ENCODE measurements at regions not wholly inside any gene's neighbourhood (a gene's known extent, or its start where the extent isn't known, plus 50 kb on each side); places are given as distances from the start of the nearest gene placed in this dataset.

DNA sequence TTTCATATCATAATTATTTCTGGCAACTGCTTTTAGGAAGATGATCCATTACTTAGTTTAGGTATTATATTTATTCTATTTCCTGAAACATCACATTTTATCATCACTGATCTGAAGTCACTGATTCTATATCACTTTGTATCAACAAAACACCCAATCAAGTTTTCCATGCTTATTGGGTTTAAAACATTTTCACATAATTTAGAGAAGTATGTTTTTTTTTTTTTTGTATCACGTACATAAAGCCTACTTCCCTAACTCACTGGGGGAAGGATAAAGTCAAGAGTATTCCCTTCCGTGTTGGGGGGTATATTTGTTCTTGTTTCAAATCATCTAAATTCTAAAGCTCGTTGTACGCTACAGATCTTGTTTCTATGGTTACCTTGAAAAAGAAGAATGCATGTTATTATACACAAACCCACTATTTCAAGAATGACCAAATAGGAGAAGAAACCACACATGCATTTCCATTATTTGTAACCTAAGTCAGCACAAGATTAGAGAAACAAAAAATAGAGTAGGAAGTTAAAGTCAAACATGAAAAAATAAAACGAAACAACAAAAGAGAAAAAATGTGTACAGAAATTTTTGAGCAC, 637.2 kb upstream of the MIR17HG start:
- H3K4me3 ChIP-seq (ENCODE audit: low read depth, low read length) = no peak overlapping the region
- DNase-seq (ENCODE audit: low read depth, low spot score) = peak; percentile 41
- in situ Hi-C loops (cut with HindIII; ENCODE audit: low sequenced_read_pairs) = no loop called here
- TF ChIP-seq, protein P1, sequence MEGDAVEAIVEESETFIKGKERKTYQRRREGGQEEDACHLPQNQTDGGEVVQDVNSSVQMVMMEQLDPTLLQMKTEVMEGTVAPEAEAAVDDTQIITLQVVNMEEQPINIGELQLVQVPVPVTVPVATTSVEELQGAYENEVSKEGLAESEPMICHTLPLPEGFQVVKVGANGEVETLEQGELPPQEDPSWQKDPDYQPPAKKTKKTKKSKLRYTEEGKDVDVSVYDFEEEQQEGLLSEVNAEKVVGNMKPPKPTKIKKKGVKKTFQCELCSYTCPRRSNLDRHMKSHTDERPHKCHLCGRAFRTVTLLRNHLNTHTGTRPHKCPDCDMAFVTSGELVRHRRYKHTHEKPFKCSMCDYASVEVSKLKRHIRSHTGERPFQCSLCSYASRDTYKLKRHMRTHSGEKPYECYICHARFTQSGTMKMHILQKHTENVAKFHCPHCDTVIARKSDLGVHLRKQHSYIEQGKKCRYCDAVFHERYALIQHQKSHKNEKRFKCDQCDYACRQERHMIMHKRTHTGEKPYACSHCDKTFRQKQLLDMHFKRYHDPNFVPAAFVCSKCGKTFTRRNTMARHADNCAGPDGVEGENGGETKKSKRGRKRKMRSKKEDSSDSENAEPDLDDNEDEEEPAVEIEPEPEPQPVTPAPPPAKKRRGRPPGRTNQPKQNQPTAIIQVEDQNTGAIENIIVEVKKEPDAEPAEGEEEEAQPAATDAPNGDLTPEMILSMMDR (IDR thresholded peaks at IDR 0.05; ENCODE audit: low read depth, low read length) = no peak

GRCh38 chr13:90713441-90714133, 633.9 kb upstream of the MIR17HG start:
- TF ChIP-seq, protein P1 (IDR thresholded peaks at IDR 0.05; ENCODE audit: low read depth, low read length) = no peak
- in situ Hi-C loops (cut with HindIII; ENCODE audit: low sequenced_read_pairs) = no loop called here
- H3K4me3 ChIP-seq (ENCODE audit: low read depth, low read length) = no peak overlapping the region
- no peak for DNase-seq (ENCODE audit: low read depth, low spot score)

DNA sequence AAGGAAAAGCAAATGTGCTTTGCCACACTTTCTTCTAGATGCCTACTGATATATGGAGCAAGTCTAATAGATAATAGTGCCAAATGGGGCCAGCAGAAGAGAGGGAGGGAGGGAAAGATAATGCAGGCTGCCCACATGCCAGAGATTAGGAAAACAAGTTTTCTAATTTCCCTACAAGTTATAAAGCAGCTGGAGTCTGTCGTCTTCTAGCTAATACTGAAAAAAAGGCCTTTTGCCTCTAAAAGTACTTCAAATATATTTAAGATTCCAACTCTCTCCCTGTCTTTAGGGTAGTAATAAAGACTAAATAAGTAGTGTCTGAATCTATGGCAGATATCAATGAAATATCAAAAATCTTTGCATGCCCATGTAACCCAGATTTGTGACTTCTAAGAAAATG, 632.0 kb upstream of the MIR17HG start:
- no peak for DNase-seq (ENCODE audit: low read depth, low spot score)
- TF ChIP-seq, protein P1 (IDR thresholded peaks at IDR 0.05; ENCODE audit: low read depth, low read length) = no peak
- in situ Hi-C loops (cut with HindIII; ENCODE audit: low sequenced_read_pairs) = no loop called here
- H3K4me3 ChIP-seq (ENCODE audit: low read depth, low read length) = no peak overlapping the region

DNA sequence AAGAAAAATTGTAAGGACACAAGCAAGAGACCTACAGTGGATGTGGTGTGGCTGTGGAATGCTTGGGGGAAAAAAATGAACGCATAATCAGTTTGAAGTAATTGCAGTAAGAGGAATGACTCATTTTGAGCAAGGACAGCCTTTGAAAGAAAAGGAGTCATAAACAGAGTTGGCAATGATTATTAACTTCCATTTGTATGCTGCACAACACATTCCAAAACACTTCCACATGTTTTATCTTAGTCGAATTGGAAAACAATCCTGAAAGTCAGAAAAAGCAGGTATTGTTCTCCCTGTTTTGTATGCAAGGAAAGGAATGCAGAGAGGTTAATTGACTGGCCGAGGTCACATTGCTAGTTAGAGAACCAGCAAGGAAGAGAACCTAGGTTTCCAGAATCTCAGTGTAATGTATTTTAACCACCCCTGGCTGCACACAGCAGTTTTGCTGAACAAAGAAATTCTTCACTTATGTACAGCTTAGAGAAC, 630.0 kb upstream of the MIR17HG start:
- in situ Hi-C loops (cut with HindIII; ENCODE audit: low sequenced_read_pairs) = no loop called here
- H3K4me3 ChIP-seq (ENCODE audit: low read depth, low read length) = no peak overlapping the region
- DNase-seq (ENCODE audit: low read depth, low spot score) = peak; percentile 86
- TF ChIP-seq, protein P1 (IDR thresholded peaks at IDR 0.05; ENCODE audit: low read depth, low read length) = no peak

GRCh38 chr13:90719461-90719860, 628.0 kb upstream of the MIR17HG start:
- no peak for DNase-seq (ENCODE audit: low read depth, low spot score)
- TF ChIP-seq, protein P1 (IDR thresholded peaks at IDR 0.05; ENCODE audit: low read depth, low read length) = no peak
- in situ Hi-C loops (cut with HindIII; ENCODE audit: low sequenced_read_pairs) = no loop called here
- H3K4me3 ChIP-seq (ENCODE audit: low read depth, low read length) = no peak overlapping the region

DNA sequence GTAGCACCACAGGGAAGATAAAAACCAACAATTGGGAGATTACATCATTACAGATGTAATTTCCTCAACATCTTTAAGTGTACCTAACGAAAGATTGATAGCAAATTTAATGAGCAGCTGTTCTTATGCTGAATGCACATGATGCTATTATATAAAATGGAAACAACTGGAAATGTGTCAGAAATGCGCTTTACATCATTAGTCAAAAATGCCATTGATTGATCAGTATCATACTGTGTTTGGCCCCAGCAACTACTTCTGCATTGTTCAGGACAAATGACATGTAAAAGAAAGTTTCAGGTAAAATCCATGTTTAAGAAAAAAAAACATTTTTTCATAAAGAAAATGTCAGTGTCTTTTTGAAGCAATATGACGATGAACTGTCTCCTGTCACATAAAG, 625.5 kb upstream of the MIR17HG start:
- no peak overlapping the region for H3K4me3 ChIP-seq (ENCODE audit: low read depth, low read length)
- in situ Hi-C loops (cut with HindIII; ENCODE audit: low sequenced_read_pairs) = no loop called here
- TF ChIP-seq, protein P1 (IDR thresholded peaks at IDR 0.05; ENCODE audit: low read depth, low read length) = no peak
- DNase-seq (ENCODE audit: low read depth, low spot score) = no peak

Measured in astrocyte of the spinal cord (primary cell).